Gastroesophageal sphincter (tissue), 4 donors: ENCODE measurements at regions not wholly inside any gene's neighbourhood (a gene's known extent, or its start where the extent isn't known, plus 50 kb on each side); places are given as distances from the start of the nearest gene placed in this dataset.

ENCODE experiments used
- ATAC-seq: fragments of 150-250 bp; one replicate; pipeline ENCODE4 v1.9.1; 2016; ENCODE audit warnings: mild to moderate bottlenecking, moderate library complexity
- H3K27ac ChIP-seq, 4 donors: fragments of 200-600 bp; sonication (generic) in 3 of 4; 1 replicate in 3 of 4; 2 replicates in 1 of 4; pipeline ENCODE4 v1.5.1; 2016 to 2019
- H3K27me3 ChIP-seq: fragments of 200-600 bp; sonication (generic); one replicate; pipeline ENCODE4 v1.5.1; 2019
- H3K36me3 ChIP-seq, 2 donors: fragments of 200-600 bp; sonication (generic); one replicate each; pipeline ENCODE4 v1.5.1; 2019; ENCODE audit warnings: control low read depth in 1 of 2
- H3K4me1 ChIP-seq, 3 donors: fragments of 200-600 bp; sonication (generic); 1 replicate in 2 of 3; 2 replicates in 1 of 3; pipeline ENCODE4 v1.5.1; 2016 to 2019; ENCODE audit warnings: control low read depth in 2 of 3
- H3K4me3 ChIP-seq, 2 donors: fragments of 200-600 bp; sonication (generic); one replicate each; pipeline ENCODE4 v1.5.1; 2019; ENCODE audit warnings: mild to moderate bottlenecking in 1 of 2, moderate library complexity in 1 of 2
- H3K9me3 ChIP-seq, 3 donors: fragments of 200-600 bp; sonication (generic); one replicate each; pipeline ENCODE4 v1.5.1; 2017 to 2019; ENCODE audit warnings: control low read depth in 2 of 3
- EP300 ChIP-seq: sonication (generic); formaldehyde crosslinking; IDR thresholded peaks from one replicate; pipeline ENCODE4 v1.6.1; 2017; ENCODE audit warnings: antibody characterized with exemption, mild to moderate bottlenecking
- POLR2A ChIP-seq, 2 donors: fragments of 450-650 bp; IDR thresholded peaks; one replicate each; pipeline ENCODE4 v1.6.1; 2017; ENCODE audit warnings: antibody characterized with exemption in 2 of 2, mild to moderate bottlenecking in 2 of 2, moderate library complexity in 1 of 2
- POLR2AphosphoS5 ChIP-seq: sonication (generic); formaldehyde crosslinking; IDR thresholded peaks from one replicate; pipeline ENCODE4 v1.6.1; 2017; ENCODE audit warnings: antibody characterized with exemption
- WGBS, 2 donors: methylation state at CpG; one replicate each; pipeline ENCODE4 v1.1.5; 2018; ENCODE audit warnings: low coverage in 1 of 2; 5-methylcytosine and 5-hydroxymethylcytosine counted together
- TF ChIP-seq, protein P1 (sequence below), 4 experiments: fragments of 200-600 bp in 2 of 4; fragments of 450-650 bp in 2 of 4; sonication (generic) in 1 of 4; IDR thresholded peaks; one replicate each; pipeline ENCODE4 v1.5.1; 2017 to 2019; ENCODE audit warnings: antibody characterized with exemption in 4 of 4, mild to moderate bottlenecking in 2 of 4, moderate library complexity in 2 of 4

- H3K27ac ChIP-seq: no peak overlapping the region
- WGBS, 2 donors: 68% methylated on average over 3 of the region's 3 CpGs; no CpG with 5 or more reads in 1 of the 2 donors
- no peaks in the 10 kb centered on the region for H3K36me3 ChIP-seq
- ATAC-seq: no peak
- H3K9me3 ChIP-seq: no peaks in the 10 kb centered on the region
- H3K27me3 ChIP-seq: peaks cover 43% of the 10 kb centered on the region
- peaks cover 0 to 16% (median 0%) of the 10 kb centered on the region in 3 donors for H3K4me1 ChIP-seq
- no peak overlapping the region for H3K4me3 ChIP-seq
- TF ChIP-seq, protein P1, sequence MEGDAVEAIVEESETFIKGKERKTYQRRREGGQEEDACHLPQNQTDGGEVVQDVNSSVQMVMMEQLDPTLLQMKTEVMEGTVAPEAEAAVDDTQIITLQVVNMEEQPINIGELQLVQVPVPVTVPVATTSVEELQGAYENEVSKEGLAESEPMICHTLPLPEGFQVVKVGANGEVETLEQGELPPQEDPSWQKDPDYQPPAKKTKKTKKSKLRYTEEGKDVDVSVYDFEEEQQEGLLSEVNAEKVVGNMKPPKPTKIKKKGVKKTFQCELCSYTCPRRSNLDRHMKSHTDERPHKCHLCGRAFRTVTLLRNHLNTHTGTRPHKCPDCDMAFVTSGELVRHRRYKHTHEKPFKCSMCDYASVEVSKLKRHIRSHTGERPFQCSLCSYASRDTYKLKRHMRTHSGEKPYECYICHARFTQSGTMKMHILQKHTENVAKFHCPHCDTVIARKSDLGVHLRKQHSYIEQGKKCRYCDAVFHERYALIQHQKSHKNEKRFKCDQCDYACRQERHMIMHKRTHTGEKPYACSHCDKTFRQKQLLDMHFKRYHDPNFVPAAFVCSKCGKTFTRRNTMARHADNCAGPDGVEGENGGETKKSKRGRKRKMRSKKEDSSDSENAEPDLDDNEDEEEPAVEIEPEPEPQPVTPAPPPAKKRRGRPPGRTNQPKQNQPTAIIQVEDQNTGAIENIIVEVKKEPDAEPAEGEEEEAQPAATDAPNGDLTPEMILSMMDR (IDR thresholded peaks at IDR 0.05): no peak
- no peak for TF ChIP-seq EP300
- no peak for TF ChIP-seq POLR2A (IDR thresholded peaks at IDR 0.05)
- TF ChIP-seq POLR2AphosphoS5: no peak
Measured at GRCh38 chr16:54511222-54511731, 224.7 kb upstream of the IRX3 start.

GRCh38 chr16:54510685-54511221 lies 224.2 kb upstream of the IRX3 start:
- Histone ChIP-seq H3K36me3 (no peaks in the 10 kb centered on the region), H3K9me3 (no peaks in the 10 kb centered on the region), H3K4me3 (no peak overlapping the region), H3K27ac (no peak overlapping the region), H3K27me3 (peaks cover 46% of the 10 kb centered on the region), H3K4me1 (peaks cover 0 to 16% (median 0%) of the 10 kb centered on the region in 3 donors)
- 55 to 68% methylated on average over 9 of the region's 10 CpGs for WGBS, 2 donors
- TF ChIP-seq POLR2A (IDR thresholded peaks at IDR 0.05) (no peak), POLR2AphosphoS5 (no peak), EP300 (no peak)
- TF ChIP-seq, protein P1 (IDR thresholded peaks at IDR 0.05): no peak
- ATAC-seq: no peak

DNA sequence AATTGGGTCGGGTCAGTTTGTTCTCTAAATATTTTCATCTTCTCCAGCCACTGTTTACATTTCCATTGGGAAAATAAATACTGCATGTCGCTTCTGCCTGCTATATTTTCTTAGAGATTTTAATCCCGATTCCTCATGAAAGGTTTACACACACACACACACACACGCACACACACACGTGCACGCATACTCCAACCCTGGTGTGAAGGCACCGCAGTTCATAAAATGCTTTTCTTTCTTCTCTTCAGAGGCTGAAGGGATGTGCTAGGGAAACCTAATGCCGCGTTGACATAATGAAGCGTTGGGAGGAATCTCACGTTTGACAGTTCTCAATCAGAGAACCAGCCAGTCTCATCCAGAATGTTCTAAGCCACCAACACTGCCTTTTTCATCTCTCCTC lies 222.9 kb upstream of the IRX3 start:
- WGBS, 2 donors: 53 to 77% methylated on average over 8 to 9 of the region's 11 CpGs
- H3K4me1 ChIP-seq: peaks cover 0 to 16% (median 0%) of the 10 kb centered on the region in 3 donors
- no peak for TF ChIP-seq POLR2A (IDR thresholded peaks at IDR 0.05)
- TF ChIP-seq, protein P1 (IDR thresholded peaks at IDR 0.05): no peak
- H3K27ac ChIP-seq: no peak overlapping the region
- H3K36me3 ChIP-seq: no peaks in the 10 kb centered on the region
- H3K9me3 ChIP-seq: no peaks in the 10 kb centered on the region
- ATAC-seq: no peak
- no peak overlapping the region for H3K4me3 ChIP-seq
- H3K27me3 ChIP-seq: peaks cover 56% of the 10 kb centered on the region

GRCh38 chr16:54508351-54508750 lies 221.8 kb upstream of the IRX3 start:
- no peak for TF ChIP-seq EP300
- TF ChIP-seq POLR2AphosphoS5: no peak
- TF ChIP-seq, protein P1 (IDR thresholded peaks at IDR 0.05): no peak
- no peak for TF ChIP-seq POLR2A (IDR thresholded peaks at IDR 0.05)
- H3K4me3 ChIP-seq: no peak overlapping the region
- no peak for ATAC-seq

More at GRCh38 chr16:54508351-54508750, 221.8 kb upstream of the IRX3 start:
- 53 to 56% methylated on average over 5 of the region's 12 CpGs for WGBS, 2 donors
- peaks cover 0 to 16% (median 0%) of the 10 kb centered on the region in 3 donors for H3K4me1 ChIP-seq
- no peaks in the 10 kb centered on the region for H3K36me3 ChIP-seq
- no peaks in the 10 kb centered on the region for H3K9me3 ChIP-seq
- peaks cover 55% of the 10 kb centered on the region for H3K27me3 ChIP-seq
- H3K27ac ChIP-seq: no peak overlapping the region
